ENCODE measurements at regions not wholly inside any gene's neighbourhood (a gene's known extent, or its start where the extent isn't known, plus 50 kb on each side); places are given as distances from the start of the nearest gene placed in this dataset.

DNA sequence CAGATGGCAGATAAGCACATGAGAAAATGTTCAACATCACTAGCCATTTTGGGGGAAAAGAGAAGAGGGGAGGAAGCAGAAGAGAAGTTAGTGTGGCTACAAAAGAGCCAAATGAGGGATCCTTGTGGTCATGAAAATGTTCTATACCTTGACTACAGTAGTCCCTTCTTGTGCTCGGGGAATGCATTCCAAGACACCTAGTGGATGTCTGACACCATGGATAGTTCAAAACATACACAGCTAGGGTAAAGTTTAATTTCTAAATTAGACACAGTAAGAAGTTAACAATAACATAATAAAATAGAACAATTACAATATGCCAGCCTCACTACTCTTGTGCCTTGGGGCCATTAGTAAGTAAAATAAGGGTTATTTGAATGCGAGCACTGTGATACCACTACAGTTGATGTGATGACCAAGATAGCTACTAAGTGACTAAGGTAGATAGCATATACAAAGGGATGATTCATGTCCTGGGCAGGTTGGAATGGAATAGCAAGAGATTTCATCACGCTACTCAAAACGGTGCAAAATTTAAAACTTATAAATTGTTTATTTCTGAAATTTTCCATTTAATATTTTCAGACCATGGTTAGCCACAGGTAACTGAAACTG is 344.1 kb downstream of the NR2F1-AS1 start:
- TF ChIP-seq GATA3 (IDR thresholded peaks at IDR 0.05; ENCODE audit: low read depth, low read length) (no peak), GATA2 (IDR thresholded peaks at IDR 0.05; ENCODE audit: low read depth, low read length) (no peak)
